GM12872 (cell line): ENCODE measurements at regions not wholly inside any gene's neighbourhood (a gene's known extent, or its start where the extent isn't known, plus 50 kb on each side); places are given as distances from the start of the nearest gene placed in this dataset.

ENCODE experiments used
- TF ChIP-seq, protein P1 (sequence below): IDR thresholded peaks from 3 replicates; pipeline ENCODE4 v1.5.1; 2011; ENCODE audit warnings: low read depth, mild to moderate bottlenecking, low read length, moderate library complexity; ENCODE audit not compliant: insufficient read depth

DNA sequence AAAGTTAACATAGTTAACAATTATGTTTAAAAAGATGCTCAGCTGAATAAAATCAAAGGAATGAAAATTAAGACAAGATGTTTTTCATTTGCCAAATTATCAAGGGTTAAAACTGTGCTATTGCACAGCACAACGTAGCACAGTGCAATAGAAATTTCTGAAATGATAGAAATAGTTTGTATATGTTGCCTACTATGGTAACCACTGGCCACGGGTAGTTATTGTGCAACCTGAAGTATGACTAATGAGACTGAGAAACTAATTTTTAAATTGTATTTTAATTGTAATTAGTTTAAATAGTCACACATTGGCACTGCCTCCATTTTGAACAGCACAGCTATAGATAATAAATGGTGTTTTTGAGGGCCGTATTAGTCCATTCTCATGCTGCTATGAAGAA, 343.1 kb upstream of the FAM241A start:
- TF ChIP-seq, protein P1, sequence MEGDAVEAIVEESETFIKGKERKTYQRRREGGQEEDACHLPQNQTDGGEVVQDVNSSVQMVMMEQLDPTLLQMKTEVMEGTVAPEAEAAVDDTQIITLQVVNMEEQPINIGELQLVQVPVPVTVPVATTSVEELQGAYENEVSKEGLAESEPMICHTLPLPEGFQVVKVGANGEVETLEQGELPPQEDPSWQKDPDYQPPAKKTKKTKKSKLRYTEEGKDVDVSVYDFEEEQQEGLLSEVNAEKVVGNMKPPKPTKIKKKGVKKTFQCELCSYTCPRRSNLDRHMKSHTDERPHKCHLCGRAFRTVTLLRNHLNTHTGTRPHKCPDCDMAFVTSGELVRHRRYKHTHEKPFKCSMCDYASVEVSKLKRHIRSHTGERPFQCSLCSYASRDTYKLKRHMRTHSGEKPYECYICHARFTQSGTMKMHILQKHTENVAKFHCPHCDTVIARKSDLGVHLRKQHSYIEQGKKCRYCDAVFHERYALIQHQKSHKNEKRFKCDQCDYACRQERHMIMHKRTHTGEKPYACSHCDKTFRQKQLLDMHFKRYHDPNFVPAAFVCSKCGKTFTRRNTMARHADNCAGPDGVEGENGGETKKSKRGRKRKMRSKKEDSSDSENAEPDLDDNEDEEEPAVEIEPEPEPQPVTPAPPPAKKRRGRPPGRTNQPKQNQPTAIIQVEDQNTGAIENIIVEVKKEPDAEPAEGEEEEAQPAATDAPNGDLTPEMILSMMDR, result no peak

DNA sequence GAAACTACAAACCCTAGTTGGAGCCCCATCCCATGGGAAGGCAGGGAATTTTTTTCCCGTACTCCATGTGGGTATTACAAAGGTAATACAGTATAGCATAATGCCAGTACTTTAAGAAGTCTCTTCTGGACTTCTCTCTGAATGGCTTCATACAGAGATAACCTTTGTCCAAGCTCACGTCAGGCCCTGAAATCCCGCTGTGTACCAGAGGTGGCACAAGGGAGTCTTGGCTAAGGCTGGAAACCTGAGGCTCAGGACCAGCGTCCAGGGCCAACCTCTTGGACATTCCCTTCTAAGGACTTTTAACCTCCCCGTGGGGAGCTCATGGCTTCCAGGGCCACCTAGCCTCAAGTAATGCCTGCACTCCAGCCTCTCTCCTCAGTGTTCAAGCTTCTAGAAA, 338.9 kb upstream of the FAM241A start:
- TF ChIP-seq, protein P1, result peak; percentile 30; the same call in 2 of the 3 replicates

DNA sequence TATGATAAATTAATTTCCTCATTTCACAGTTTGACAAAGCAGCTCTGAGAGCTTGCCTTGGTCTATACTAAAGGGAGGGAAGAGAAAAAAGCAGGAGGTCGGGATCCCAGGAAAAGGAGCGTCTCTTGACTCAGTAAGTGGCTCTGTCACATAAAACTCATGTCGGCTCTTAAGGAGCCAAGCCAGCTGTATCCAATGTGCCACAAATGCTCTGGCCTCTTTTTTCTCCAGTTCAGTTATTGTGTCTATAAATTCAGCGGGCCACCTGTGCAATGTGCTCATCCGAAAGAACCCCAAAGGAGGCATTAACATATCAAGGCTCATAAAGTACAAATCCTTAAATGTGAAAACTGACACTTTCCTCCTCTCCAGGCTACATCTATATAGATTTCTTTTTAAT, 337.7 kb upstream of the FAM241A start:
- TF ChIP-seq, protein P1, result no peak

DNA sequence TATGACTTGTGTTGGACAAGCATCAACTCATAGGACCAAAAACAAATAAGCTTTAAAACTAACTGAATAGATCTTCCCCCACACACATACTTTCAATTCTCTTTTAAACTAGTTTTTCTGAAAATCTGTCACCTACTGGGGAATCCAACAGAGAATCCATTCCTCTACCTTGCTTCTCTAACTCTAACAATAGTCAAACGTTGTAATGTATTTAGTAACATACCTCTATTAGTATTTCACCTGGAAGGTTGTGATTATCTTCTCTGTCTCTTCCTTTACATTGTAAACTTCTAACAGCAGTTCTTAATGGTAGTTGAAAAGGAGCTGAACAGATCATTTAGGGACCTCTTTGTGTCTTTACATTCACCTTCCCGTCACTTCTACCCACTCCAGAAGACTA, 337.1 kb upstream of the FAM241A start:
- TF ChIP-seq, protein P1, result no peak

DNA sequence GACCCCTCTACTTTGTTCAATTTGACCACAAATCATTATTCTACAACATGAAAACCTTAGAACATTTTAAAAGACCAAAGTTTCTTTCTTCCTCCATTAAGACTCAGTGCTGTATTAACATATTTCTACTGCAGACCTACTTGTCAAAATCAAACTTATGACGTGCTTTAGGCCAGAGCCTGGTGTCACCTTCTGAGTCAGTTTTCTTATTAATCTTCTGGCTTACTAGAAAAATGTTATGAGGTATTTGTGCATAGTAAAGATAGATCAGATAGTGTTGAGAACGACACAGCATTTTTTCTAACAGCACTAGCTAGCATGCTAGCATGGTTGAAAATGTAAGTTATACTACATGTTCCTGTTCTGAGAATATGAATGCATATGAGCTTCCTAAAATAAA, 333.6 kb upstream of the FAM241A start:
- TF ChIP-seq, protein P1, result no peak

DNA sequence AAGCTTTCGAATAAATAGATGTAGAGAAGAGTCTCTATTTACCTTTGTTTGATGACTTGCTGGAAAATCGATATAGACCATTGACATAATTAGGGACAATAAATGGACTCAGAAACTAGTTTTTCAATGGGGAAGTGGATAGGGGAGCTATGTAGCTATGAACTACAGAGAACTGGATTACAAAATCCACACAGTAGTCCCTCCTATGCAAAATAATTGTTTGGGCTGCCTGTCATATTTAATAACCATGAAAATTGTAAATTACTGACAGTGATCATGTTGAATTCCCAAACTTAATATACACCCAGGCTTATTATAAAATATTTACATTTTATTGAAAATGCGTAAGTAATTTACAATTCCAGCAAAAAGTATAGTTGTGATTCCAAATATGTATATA, 333.1 kb upstream of the FAM241A start:
- TF ChIP-seq, protein P1, result no peak

DNA sequence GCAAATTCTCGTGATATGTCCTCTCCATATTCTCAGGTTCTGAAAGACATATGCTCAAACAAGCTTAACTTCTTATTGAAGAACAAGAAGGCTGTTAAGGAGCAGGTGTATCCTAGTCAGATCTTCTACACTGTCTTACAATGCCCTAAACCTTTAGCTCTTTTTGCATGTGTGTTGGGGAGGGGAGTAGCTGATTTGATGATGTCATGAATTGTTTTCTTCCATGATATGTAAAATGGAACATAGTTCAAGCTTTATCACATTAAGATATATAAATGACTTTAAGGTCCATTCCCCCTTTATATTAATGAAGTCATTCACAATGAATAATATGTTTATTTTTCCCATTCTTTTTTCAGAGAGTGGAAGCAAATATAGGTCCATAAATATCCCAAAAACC, 332.5 kb upstream of the FAM241A start:
- TF ChIP-seq, protein P1, result no peak

DNA sequence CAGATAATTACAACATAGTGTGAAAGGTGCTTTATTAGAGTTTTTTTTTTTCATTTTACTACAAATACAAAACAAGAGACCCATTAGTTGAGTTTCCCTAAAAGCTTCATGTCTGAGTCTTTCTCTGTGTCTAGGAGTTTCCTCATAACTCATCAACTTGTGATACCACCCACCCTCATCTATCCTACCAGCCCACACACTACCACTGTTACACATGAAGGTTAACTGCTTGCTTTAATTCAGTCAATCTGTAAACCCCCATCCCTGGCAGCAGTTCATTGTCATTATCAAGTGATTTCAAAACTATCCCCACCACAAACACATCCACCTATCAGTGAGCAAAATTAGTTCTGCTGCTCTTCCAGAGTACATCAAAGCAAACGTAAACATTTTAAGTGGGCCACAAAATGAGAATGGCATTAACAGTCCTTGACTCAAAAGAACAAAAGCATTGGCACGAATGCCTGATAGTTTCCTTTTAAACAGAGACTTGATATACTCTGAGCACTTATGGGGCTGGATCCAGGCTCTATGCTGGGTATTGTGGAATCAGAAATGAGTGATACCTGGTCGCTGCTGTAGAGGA, 331.6 kb upstream of the FAM241A start:
- TF ChIP-seq, protein P1, result no peak
